Right forelimb (tissue), 1 donor: ENCODE measurements at regions not wholly inside any gene's neighbourhood (a gene's known extent, or its start where the extent isn't known, plus 50 kb on each side); places are given as distances from the start of the nearest gene placed in this dataset.
"Not testable (repeated sequence)": the region's sequence is repeated elsewhere in the genome, so short reads cannot be mapped to it uniquely, and the experiment has no call there.

Experiments used
- DNase-seq: peaks from one replicate; pipeline ENCODE4 v3.0.0-alpha.2; 2018

- DNase-seq = no peak
Observed at GRCh38 chr2:133888107-133888506, 319.8 kb upstream of the NCKAP5 start.

DNA sequence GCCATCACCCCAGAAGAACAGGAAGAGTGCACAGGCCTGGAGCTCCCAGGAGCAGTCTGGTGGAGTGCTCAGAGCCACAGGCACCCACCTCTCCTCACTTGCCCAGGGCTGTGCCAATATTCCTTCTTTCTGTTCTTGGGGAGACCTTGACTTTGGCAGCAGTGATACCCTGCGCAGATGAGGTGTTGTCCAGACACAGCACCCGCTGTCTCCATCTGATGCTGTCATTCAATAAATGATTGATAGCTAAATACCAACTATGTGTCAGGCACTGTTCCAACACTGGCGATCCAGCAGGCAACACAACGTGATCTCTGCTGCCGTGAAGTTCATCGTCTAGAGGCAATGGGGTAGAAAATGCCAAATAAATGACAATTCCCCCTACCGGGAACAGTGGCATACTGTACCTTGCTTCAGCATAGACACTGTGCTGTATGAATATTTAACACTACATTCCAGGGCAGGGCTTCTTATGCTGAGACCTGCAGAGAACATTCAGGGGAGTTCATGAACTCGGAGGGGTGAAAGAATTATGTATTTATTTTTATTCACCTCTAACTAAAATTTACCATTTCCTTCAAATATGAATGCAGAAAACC, 320.5 kb upstream of the NCKAP5 start:
- DNase-seq = no peak

- no peak for DNase-seq
Observed at GRCh38 chr2:133892352-133892913, 324.2 kb upstream of the NCKAP5 start.

GRCh38 chr2:133894429-133894828, 326.2 kb upstream of the NCKAP5 start:
- DNase-seq = no peak

DNA sequence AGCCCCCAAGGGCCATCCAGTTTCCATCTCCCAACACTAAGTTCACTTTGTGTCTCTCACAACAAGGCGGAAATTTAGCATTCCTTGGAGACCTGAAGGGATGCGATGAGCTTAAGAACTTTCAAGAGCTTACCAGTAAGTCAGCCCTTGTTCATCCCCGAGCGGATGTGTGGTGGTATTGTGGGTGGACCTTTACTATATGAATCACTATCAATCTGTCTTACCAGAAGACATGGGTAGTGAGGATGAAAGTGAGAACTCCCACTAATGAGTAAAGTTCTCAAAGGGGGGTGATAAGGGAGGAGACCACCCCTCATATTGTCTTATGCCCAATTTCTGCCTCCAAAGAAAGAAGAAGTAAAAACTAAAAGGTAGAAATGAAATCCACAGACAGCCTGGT, 329.6 kb upstream of the NCKAP5 start:
- DNase-seq = not testable (repeated sequence)

DNA sequence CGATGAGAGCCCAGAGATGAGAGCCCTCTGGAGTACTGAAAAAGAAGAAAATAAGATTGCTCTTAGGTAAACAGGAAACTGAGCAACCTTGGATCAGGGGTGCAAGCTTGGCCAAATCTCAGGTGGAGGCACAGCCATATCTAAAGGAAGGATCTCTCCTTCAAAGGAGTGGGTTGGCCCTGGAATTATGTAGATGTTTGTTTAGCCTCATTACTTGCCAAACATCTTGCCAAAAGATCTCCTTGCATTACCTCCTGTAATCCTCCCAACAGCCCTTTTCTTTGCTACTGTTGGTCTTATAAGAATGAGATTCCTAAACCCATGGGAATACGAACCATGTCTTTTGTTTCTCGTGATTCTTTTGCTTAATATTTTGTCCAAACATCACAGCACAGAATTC, 332.6 kb upstream of the NCKAP5 start:
- no peak for DNase-seq

- no peak for DNase-seq
Observed at GRCh38 chr2:133906396-133906795, 338.1 kb upstream of the NCKAP5 start.

DNA sequence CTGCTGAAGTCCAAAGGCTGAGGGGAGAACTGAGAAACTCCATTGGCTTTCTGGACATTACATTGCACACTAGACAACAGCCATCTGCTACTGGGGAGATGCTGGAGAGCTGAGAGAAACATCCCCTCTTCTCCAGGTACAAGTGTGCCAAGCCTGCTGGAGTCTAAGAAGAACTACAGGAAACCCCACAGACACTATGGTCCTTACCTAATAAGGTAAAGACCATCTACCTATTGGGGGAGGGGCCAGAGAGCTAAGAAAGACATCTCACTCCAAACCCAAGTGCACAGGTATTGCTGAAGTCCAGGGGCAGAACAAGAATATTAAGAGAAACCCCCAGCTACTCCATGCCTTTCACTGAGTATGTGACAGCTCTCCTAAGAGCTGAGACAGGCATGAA, 338.7 kb upstream of the NCKAP5 start:
- no peak for DNase-seq

DNA sequence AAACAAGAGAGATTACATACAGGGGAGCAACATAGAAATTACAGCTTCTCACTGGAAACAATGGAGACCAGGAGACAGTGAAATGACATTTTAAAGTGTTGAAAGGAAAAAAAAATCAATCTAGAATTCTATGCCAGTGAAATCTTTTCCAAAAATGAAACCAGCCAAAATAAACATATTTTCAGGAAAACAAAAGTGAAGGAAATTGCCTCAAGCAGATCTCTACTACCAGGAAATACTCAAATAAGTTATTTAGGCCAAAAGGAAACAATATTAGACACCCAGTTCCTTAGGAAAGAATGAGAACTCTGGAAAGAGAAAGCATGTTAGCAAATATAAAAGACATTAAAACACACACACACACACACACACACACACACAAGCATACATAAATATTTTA, 339.9 kb upstream of the NCKAP5 start:
- DNase-seq = no peak

DNA sequence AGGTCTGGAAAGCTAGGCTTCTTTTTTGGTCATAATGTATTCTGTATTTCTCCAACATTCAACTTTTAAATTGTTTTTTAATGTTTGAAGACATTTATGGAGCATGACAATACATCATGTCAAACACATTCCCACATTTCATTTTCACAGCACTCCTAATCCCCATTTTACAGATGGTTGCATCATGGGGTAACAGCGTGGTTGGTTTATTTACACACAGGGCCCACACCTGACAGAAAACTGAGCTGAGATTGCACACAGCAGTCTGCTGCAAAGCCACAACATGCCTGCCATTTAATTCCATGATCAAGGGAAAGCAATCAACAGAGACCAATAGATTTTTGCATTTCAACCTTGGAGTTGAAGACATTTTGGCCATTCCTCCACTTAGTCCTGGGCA, 335.7 kb upstream of the MGAT5 start:
- no peak for DNase-seq

DNA sequence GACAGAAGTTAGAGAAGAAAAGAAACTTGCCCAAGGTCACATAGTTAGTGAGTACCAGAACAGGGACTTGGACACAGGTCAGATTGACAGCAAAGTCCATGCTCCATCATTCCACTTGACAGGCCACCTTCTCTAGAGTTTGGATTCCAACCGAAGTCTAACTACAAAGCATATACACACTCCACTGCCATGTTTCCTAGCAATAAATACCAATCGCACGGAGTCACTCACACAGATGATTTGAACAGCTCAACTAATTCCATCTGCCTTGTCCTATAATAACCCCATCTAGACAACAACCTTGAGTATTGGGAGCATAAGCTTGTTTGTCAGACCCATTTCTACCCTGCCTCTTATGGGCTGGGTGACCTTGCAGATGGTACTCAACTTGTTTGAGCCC, 334.6 kb upstream of the MGAT5 start:
- no peak for DNase-seq

- DNase-seq = no peak
Observed at GRCh38 chr2:133927894-133928293, 326.0 kb upstream of the MGAT5 start.

GRCh38 chr2:133936096-133936495, 317.8 kb upstream of the MGAT5 start:
- DNase-seq = no peak

DNA sequence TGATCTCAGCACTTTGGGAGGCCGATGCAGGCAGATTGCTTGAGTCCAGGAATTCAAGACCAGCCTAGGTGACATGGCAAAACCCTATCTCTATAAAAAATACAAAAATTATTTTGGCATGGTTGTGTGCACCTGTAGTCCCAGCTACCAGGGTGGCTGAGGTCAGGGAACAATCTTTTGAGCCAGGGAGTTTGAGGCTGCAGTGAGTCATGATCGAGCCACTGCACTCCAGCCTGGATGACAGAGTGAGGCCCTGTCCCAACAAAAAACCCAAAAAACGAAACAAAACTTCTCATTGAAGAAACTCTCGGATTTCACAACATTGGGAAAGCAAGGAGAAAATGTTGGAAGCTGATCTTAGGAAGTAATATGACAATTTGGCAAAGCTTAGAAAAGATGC, 317.3 kb upstream of the MGAT5 start:
- no peak for DNase-seq

GRCh38 chr2:133937669-133938068, 316.2 kb upstream of the MGAT5 start:
- DNase-seq = no peak

DNA sequence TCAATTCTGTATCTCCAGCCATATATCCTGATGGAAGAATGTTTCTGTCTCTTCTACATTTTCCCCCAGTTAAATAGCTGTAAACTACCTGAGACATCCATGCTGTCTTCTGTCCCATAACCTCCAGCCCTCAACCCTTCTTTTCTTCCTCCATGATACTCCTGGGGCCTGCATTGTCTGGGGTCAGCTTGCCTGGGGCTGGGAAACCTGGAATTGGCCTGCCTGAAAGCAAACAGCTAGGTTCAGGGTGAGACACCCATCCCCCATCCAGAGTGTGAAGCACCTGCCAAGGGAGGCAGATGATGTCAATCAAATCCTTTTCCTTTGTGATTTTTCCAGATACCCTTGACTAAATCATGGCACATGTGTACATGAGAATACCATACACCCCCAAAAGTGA, 313.7 kb upstream of the MGAT5 start:
- no peak for DNase-seq

GRCh38 chr2:133941666-133942065, 312.2 kb upstream of the MGAT5 start:
- no peak for DNase-seq

GRCh38 chr2:133942398-133942797, 311.5 kb upstream of the MGAT5 start:
- no peak for DNase-seq

- DNase-seq = no peak
Observed at GRCh38 chr2:133943108-133943507, 310.8 kb upstream of the MGAT5 start.

DNA sequence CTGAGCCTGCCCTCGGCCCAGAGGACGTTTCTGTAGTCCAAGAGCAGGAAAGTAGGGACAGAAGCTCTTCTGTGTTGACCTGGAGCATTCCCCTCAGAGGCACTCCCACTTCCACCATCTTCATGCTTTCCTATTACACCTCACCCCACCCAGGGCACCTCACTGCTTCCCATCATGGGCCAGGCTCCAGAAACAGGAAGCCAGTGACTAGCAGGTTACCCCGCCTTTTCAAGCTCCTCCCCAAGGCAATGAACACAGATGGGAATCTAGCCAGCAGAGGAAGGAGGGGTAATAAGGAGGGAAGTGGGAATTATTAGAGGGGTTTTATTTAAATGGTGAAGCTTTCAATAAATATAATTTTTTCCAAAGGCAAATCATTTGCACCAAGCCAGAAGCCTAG, 308.8 kb upstream of the MGAT5 start:
- no peak for DNase-seq

DNA sequence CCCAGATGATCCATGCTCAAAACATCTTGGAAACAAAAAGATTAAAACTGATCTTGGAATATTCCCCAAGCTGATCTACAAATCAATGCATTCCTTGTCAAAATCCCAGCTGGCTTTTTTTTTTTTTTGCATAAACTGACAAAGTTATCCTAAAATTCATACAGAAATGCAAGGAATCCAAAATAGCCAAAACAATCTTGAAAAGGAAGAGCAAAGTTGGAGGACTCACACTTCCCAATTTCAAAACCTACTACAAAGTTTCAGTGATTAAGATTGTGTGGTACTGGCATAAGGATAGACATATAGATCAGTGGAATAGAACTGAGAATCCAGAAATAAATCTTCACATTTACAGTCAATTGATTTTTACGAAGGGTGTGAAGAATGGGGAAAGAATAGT, 306.8 kb upstream of the MGAT5 start:
- DNase-seq = no peak

DNA sequence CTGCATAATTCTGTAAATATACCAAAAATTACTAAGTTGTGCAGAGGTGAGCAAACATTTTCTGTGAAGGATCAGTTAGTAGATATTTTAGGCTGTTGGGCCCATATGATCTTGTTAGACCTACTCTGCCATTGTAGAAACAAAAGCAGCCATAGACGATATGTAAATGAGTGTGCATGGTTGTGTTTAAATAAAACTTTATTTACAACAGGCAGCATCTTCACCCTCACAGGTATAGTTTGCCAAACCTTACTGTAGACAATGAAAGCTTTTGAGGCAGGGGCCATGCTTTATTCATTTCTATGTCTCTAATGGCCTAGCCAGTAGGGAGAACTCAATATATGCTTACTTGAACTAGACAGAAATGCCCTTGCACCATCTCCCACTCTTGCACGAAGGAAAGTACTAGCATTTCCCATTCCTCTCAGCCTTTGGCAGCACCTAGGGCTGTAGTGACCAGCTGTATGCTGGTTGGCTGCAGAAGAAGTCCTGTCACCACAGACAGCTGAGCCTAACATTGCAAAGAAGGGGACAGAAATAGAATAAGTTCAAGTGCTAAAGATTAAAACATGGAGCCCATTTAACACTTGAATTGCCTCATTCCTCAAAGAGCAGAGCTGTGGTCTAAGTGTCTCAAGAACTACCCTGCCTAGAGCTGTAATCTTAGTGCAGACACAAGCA, 305.1 kb upstream of the MGAT5 start:
- no peak for DNase-seq

DNA sequence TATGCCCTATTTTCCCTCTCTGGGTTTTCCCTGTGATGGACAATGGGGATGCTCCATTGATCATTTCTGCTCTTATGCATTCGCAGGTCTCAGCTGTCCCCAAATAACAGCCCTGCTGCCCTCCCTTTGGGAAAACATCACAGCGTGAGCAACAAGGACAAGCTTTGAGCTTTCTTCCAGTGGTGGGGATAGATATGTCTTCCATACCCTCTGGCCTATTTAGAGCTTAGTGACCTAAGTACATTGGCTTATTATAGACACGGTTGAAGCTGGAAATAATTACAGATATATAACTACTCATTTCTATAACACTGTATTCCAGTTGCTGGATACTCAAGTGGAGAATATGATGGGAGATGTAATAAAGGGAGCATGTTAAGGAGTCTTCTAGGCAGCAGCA, 304.3 kb upstream of the MGAT5 start:
- no peak for DNase-seq

- no peak for DNase-seq
Observed at GRCh38 chr2:133951209-133951608, 302.7 kb upstream of the MGAT5 start.

DNA sequence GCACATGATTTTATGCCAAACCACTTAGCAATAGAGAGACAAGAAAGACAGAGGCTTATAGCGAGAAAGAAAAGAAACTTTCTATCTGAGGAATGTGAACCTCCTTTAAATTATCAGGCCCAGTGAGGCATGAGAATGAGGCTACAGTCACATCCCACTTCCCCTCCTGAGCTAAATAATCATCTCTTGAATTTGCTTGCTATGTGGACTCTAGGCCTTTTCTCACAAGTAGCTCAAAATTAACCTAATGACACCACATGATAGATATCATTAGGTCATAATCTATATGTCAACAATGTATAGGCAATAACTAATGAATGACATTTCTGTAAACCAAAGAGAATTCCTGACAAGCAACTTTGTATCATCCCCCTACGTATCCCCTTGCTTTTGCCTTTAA, 301.5 kb upstream of the MGAT5 start:
- no peak for DNase-seq
